Epidermal melanocyte (primary cell): ENCODE measurements at regions not wholly inside any gene's neighbourhood (a gene's known extent, or its start where the extent isn't known, plus 50 kb on each side); places are given as distances from the start of the nearest gene placed in this dataset.
A peak's percentile ranks its signal among the peaks of the same experiment; 100 is the strongest.

Source experiments
- DNase-seq: peaks from one replicate; pipeline ENCODE4 v3.0.0; 2011; ENCODE audit warnings: low spot score; ENCODE audit not compliant: insufficient read length

GRCh38 chr10:6342096-6342685 is 139.5 kb downstream of the PFKFB3 start:
- no peak for DNase-seq

GRCh38 chr10:6343305-6344010 is 140.7 kb downstream of the PFKFB3 start:
- DNase-seq: peak; percentile 41

GRCh38 chr10:6345404-6345803 is 142.7 kb downstream of the PFKFB3 start:
- no peak for DNase-seq

DNA sequence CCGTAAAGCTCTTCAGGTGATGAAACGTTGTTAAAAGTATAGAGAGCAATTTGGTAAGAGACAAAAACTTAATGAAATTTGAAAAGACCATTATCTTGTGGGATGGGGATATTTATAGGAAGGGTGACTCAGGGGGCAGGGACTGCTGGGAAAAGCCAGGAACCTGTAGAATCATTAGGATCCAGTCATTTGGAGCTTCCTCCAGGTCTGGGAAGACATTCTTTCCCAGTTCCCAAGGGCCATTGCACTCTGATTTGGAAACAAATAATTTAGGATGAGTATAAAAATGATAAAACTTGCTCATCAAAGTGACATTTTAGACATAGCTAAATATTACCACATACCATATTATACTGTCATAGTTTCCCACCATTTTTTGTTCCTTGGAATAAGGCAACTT is 143.9 kb downstream of the PFKFB3 start:
- DNase-seq: no peak

GRCh38 chr10:6347391-6347951 is 144.7 kb downstream of the PFKFB3 start:
- no peak for DNase-seq

DNA sequence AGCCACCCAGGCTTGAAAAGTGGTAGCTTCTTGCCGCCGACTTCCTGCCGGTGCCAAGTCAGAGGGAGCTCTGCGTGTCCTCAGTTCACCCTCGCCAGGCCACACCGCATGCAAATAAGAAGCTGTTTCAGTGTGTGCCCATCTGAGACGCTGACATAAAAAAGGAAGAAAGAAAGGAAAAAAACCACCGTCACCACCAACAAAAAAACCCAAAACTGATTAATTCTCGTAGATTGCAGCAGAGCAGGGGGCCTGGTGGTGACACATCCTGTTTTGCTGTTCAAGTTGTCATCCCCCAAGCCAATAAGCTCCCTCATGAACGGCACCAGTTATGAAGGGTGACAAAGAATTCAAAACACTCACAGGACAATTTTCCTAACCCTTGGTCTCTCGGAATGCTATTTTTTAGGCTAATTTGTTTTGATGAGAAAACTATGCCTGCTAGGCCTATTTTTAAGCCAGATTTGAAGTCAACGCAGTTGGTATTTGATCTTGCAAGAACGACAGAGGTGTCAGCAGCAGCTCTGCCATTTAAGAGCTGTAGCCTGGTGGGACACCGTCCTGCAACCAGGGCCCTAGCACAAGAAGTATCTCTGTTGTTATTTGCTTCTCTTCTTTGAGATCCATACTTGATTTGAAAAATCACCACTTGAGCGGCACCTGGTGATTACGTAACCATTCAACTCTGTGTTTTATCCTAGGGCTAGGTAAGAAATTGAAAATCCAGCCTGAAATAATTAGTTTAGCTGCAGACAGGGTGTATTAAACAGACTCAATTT is 145.6 kb downstream of the PFKFB3 start:
- DNase-seq: no peak

DNA sequence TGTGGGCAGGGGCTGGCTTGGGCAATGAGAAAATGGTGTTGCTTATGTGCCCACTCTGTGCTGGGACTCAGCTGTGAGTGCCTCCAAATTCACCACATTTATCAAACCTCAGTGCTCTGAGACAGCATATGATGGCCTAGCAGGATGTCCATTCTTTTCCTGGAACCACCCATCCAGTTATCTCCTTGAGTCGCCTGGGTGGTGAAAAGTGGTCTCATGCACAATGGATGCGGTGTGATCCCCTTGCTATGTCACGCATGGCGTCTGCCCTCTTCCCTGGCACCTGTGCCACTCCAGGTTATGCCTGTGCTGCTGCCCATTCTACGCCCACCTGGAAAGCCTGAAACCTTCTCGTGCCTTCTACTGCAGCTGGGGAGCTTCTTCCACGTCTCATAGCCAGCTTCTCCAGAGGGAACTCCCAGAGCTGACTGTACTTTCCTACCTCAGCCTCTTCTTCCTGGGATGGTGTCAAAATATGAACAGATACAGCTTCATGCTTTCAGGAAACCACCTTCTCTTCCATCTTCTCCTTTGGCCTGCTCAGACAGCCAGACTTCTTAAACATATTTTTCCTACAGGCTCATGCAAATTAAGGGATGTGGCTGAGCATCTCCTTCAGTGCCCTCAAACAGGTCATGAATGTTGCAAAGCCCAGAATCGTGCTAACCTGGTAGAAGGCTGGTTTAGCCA is 147.3 kb downstream of the PFKFB3 start:
- no peak for DNase-seq

GRCh38 chr10:6350609-6351008 is 147.9 kb downstream of the PFKFB3 start:
- no peak for DNase-seq

DNA sequence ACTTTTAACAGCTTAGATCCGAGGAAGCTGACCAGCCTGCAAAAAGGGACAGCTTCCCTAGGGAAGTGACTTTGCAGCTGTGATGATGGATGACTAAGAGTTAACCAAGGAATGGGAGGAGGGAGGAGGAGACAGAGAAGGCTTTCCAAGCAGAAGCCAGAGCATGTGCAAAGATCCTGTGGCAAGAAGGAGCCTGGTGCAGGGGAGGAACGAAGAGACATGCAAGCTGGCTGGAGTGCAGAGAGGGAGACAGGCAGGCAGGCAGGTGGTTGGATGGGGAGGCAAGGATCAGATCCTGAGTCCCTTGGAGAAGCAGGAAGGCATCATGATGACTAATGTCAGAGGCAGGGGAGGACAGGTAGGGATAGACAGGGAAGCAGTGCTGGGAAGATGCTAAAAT is 148.8 kb downstream of the PFKFB3 start:
- no peak for DNase-seq

GRCh38 chr10:6353526-6353925 is 150.8 kb downstream of the PFKFB3 start:
- DNase-seq: no peak

- no peak for DNase-seq
These were observed 151.5 kb downstream of the PFKFB3 start for GRCh38 chr10:6354168-6354772.

DNA sequence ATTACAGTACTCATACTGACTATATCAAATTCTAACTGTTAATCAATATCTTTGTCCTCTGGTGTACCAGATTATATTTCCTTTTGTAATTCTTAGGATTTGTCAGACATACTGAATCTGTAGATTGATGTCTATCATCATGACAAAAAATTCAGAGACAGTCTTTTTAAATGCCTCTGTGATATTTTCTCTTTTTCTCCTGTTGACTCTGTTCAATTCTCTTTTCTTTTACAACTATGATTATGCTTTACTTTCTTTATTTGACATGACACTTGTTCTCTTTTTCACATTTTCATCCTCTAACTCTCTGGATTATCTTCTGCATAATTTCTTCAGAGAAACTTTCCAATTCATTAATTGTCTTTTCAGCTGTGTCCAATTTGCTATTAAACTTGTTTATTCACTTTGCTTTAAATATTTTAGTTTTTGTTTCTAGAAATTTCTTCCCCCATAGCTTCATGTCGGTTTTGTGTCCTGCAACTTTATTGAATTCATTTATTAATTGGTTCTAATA is 153.6 kb downstream of the PFKFB3 start:
- no peak for DNase-seq

- DNase-seq: no peak
These were observed 159.1 kb downstream of the PFKFB3 start for GRCh38 chr10:6361869-6362268.

GRCh38 chr10:6362879-6363278 is 160.1 kb downstream of the PFKFB3 start:
- DNase-seq: no peak

DNA sequence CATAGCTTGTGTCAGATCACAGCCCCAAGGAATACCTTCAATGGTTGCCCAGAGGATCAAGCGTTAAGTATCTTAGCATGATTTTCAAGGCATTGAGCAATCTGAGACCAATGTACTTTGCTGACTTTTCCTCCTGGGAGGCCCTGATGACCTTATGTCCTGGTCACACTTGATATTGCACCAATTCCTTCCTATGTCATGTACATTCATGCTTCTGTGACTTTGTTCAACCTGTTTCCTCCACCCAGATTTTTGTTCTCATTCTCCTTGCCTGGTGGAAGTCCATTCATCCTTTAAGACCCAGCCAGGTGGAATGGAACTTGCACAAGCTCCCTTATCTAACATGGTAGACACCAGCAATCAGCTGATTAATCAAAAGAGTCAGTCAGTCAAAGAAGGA is 160.8 kb downstream of the PFKFB3 start:
- DNase-seq: no peak

- no peak for DNase-seq
These were observed 161.6 kb downstream of the PFKFB3 start for GRCh38 chr10:6364283-6364682.

DNA sequence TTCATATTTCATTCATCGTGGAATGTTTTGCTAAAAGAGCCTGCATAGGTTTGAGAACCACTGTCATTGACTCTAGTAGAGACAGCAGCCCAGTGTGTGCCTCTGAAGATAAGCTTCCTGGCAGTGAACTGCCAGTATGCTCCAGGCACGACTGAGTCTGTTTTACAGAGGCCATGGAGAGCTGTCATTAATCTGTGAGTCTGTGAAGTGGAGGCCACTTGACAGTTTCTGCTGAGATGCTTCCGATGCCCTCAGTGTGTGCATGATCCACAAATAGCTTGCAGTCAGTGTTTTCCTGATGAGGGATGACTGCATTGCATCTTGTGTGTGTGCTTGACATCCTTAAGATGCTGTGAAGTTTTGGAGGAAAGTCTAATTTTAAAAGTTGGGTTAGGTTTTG is 162.2 kb downstream of the PFKFB3 start:
- DNase-seq: no peak

GRCh38 chr10:6365384-6365783 is 162.7 kb downstream of the PFKFB3 start:
- no peak for DNase-seq
